ENCODE measurements at regions not wholly inside any gene's neighbourhood (a gene's known extent, or its start where the extent isn't known, plus 50 kb on each side); places are given as distances from the start of the nearest gene placed in this dataset.

DNA sequence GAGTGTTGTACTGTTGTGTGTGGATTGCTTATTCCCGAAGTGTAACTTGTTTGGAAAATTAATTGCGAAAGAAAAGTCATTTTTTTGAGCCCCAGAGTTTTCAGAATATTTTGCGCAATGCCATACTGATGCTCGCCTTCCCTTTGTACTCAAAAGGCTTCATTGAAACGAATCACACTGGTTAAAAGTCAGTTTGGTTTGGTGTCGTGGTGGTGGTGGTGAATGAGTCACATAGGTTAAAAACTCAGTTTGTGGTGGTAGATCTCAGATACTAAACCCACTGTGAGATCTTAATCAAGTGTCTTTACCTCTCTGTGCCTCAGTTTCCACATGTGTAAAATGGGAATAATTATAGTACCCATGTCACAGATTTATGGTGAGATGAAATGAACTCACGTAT, 61.1 kb upstream of the IL6 start:
- TF ChIP-seq ZNF384 (IDR thresholded peaks at IDR 0.05) (no peak), CTBP1 (IDR thresholded peaks at IDR 0.05; ENCODE audit: borderline replicate concordance) (no peak), FOXM1 (IDR thresholded peaks at IDR 0.05; ENCODE audit: borderline replicate concordance) (no peak), SP1 (IDR thresholded peaks at IDR 0.05) (no peak), LEF1 (IDR thresholded peaks at IDR 0.05; ENCODE audit: borderline replicate concordance) (no peak), FOXK2 (IDR thresholded peaks at IDR 0.05) (no peak), ARNT (IDR thresholded peaks at IDR 0.05) (no peak), BHLHE40 (IDR thresholded peaks at IDR 0.05; ENCODE audit: borderline replicate concordance) (no peak), HDGF (IDR thresholded peaks at IDR 0.05; ENCODE audit: borderline replicate concordance) (no peak)

Measured in HEK293T (cell line).